CD4-positive, alpha-beta T cell treated with Interleukin-1 beta for 1 hour (primary cell): ENCODE measurements at regions not wholly inside any gene's neighbourhood (a gene's known extent, or its start where the extent isn't known, plus 50 kb on each side); places are given as distances from the start of the nearest gene placed in this dataset.

Source experiments
- DNase-seq, 2 donors: peaks; one replicate each; pipeline ENCODE4 v3.0.0-alpha.2; 2020 to 2022

DNA sequence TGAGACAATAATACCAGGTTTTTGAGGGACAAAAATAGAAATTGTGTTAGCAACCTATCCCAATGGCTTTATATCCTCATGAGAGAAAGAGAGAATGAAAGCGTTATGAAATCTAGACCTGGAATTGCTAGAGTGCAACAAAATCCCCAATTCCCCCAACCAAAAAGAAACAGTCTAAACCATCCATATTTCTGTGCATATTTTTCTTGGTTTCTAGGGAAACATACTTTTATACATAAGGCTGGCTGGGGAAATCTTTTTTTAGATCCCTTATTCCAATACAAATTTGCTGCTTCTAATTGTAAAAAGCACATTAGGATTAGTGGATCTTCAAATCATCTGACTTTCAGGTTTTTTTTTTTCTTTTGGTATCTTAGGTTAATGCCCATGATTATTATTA, 277.0 kb upstream of the SEMA3A start:
- DNase-seq = no peak

DNA sequence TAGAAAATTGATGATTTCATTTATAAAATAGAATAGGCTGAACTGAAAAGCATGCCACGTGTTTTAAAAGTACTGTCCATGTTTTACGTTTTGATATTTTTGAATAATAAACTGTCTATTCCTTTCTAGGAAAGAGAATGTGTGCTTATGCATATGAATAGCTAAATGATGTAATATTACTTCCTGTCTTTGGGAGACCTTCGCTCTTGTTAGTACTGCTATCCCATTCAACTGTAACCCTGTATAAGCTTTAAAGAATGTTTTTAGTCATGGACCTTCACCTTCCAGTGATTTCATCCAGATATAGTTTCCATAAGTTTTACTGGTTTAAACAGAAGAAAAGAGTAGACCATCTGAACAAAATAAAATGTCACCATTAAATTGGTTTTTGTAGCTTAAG, 274.4 kb upstream of the SEMA3A start:
- DNase-seq = no peak

DNA sequence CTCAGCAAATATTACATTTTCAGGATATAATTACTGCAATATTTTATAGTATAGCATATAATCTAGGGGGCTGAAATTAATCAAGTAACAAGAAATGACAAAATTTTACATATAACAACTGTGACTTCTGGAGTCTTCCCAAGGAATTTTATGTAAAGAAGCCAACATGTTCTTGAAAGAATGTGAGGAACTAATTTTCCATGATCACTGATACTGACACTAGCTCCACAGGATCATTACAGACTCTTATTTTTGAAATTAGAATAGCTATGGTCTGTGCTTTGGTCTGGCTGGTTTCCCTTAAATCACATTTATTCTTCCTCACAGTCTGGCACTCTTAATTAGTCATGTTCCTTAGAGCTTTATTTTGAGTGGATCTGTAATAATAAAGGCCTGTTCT, 267.7 kb upstream of the SEMA3A start:
- DNase-seq = no peak

DNA sequence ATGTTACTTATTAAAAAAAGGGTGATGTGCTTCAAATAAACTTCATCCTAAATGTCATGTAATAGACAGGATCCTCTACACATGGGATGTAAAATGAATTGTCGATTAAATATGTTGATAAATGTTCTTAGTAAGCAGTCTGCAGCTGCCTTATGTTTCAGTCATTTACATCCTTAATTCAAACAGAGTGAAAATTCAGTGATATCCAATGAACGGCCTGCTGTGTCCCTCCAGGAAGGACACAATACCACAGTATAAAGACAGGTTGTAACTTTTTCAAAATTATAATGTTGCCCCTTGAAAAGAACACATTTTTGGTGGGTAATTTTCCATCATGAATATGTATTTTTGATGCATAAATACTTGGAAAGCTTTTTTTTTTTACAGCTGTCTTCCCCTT, 266.5 kb upstream of the SEMA3A start:
- no peak for DNase-seq

DNA sequence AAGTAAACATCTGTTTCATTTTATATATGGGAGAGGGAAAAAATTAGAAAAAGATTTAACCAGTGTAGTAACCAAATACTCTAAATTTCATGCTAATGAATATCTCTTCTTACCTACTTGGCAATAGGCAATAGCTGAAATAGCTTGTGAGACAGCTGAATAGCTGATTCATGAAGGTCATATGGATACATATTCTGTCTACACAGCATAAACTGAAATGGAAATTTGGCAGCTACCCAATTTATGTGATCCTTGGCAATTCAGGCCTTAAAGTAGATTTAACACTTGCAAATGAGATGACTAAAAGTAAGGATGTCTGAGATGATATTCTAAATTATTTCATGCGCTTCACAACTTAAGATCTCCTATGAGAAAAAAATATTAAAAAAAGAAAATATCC, 261.2 kb upstream of the SEMA3A start:
- no peak for DNase-seq

DNA sequence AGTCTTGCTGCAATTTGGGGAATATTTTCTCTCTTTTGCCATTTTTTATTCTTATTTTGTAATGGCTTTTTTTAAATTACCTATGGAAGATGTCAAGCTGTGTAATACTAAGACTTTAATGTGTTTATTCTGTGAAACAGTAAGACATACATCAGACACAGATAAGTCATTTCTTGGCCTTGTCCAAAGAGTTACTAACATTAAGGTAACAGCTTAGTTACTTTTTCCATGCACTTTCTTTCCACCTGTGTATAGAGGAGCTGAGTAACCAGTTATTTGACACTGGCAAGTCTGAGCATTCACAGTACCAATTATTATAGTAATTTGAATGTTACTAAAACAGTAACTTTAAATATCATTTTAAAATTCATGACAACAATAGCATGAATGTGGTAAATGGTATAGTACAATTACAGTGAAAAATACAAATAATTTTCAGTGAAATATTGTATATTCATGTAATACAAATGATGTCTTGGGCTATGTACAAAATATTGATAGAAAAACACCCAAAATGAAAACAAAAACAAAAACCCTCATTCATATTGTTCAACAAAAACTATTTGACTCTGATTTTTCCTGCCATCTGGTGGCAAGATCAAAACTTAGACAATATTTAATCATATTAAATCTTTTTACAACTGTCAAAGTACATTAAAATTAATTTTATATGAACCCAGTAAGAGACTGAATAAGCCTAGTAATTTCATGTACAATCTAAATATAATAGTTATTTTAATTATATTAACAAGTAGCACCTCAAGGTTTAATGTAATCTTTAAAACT, 259.8 kb upstream of the SEMA3A start:
- no peak for DNase-seq

DNA sequence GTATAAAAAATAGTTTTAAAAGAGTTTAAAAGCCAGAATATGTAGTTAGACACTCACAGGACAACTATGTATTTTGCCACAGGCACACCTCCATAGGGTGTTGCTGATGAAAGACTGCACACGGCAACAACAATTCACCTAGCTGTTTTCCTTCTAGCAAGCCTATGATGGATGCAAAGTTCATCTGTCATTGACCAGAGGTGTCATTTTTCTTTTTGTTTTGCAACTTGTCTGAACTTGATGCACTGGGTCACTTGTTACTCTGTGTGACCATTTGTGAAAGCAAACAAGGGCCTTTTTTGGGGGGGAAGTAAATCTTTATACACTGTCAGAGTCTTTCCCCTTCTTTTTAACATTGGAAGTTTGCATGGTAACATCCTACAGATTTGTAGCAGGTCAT, 258.0 kb upstream of the SEMA3A start:
- no peak for DNase-seq

DNA sequence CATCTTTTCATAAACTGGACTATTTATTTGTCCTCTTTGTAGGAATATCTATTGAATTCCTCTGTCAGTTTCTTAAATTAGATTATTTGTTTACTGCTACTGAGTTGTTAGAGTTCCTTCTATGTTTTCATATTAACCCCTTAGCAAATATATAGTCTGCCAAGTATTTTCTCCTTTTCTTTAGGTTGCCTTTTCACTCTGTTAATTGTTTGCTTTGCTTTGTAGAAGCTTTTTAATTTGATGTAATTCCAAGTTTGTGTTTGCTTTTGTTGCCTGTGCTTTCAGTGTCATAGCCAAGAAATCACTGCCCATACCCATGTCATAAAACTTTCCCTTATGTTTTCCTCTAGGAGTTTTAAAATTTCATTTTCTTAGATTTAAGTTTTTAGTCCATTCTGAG, 256.2 kb upstream of the SEMA3A start:
- no peak for DNase-seq

DNA sequence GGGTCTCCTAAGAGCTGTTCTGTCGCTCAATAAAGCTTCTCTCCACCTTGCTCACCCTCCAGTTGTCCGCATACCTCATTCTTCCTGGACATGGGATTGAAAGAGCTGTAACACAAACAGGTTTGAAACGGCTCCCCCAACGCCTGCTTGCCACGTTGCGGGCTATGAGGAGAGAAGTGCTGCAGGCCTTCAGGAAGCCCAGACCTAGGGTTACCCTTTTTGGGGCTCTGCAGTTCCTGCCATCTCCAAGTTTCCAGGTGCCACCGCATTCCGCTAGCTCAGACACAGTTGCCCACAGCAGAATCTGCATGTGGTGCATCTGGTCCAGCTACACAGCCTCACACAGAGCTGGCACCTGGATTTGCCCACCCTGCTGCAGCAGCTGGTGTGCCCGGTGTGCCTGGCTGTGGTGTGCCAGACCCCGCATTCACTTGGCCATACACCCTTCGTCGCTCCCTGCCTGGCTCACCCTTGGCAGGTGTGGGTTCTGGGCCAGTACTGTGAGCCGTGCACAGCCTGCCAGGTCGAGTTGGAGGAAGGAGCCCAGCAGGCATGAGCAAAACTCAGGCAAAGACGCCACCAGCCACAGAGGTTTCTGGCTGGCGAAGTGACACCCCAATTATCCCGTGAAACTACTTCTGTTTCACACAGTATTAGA, 253.2 kb upstream of the SEMA3A start:
- DNase-seq = no peak

DNA sequence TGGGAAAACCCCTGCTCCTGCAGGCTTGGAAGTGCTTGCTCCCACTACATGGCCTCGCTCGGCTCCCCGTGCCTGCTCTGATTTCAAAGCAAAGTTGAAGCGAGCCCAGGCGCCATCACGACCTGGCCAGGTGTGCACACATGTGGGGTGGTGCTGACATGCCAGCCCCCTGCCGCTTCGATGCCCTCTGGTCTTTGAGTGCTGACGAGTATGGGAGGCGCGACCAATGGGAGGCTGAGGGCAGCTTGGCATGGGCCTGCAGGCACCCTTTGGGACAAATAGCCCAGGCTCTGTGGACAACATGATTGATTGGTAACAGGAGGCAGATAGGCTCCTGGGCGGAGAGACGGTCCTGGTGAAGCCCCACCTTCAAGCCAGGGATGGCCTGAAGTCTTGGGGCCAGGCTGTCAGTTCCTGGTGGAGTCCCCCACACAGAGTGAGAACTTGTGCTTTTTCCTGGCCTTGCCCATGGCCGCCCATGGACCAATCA, 252.4 kb upstream of the SEMA3A start:
- DNase-seq = no peak

DNA sequence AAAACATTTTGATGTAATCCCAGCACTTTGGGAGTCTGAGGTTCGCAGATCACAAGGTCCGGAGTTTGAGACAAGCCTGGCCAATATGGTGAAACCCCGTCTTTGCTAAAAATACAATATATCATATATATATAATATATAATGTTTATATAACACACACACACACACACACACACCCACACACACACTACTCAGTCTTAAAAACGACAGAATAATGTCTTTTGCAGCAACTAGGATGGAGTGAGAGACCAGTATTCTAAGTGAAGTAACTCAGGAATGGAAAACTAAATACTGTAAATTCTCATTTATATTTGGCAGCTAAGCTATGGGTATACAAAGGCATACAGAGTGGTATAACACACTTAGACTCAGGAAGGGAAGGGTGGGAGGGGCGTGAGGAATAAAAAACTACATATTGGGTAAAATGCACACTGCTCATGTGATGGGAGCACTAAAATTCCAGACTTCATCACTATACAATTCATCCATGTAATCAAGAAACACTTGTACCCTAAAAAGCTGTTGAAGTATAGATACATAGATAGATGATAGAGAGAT, 231.2 kb upstream of the SEMA3A start:
- DNase-seq = no peak

DNA sequence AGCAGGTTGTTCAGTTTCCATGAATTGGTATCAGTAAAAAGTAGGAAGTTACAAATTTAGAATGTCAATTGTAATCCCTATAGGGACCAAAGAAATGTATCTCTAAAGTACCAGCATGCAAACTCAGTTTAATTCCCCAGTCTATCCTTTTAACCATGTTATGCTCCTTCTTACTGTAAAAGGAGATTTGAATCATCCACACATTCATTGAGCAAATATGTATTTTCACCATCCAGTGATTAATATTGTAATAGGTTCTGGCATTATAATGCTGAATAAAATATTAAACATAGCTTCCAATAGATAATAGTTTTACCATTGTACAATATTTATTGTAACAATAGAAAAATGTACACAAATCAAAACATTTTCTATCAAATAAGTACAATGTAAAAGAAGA, 228.2 kb upstream of the SEMA3A start:
- no peak for DNase-seq

DNA sequence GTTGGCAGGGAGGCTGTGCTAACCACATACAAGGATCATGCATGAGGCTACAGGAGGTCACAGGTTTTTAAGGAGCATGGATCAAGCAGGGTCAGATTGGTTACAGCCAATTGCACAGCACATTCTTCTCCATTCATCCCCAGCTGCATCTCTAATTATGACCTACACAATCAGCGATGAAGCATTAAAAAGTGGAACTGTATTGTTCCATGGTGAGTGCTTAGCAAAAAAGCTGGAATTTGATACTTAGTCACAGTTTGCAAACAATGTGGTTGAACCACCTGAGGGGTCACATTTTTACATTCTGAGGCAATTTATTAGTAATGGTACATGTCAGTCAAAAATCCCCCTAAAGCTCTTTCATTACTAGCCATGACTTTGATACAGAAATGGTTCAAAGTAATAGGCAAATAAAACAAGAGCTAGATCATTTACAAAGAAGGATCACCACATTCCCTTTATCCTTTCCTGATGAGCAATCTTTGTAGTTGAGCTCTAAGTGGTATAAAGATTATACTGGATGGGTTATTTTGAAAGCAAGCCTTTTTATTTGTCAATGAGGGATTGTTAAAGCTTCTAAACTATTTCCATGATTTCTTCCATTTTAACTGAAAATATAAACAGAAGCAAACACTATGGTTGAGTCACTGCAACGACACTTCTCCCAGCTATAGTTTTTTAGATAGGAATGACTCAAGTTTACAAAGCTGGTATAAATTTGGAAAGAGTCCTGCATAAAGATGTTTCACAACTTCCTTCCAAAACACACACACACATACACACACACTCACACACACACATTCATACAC, 217.8 kb upstream of the SEMA3A start:
- DNase-seq = no peak

DNA sequence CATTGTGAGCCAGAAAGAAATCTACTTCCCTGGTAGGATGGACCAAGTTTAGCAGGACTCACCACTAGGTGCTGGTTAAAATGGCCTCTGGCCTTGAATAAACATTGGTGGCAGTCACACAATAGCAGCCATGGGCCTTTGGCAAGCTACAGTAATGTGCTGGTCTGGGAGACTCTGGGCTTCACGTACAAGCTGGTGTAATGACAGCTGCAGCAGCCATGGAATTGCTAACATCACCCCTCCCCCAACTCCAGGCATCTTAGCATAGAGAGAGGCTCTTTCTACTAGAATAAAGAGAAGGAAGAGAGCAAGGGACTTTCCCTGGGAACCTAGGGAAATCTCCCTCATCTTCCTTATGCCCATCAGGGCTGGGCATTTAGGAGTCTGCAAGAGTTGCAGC, 205.1 kb upstream of the SEMA3A start:
- DNase-seq = no peak

DNA sequence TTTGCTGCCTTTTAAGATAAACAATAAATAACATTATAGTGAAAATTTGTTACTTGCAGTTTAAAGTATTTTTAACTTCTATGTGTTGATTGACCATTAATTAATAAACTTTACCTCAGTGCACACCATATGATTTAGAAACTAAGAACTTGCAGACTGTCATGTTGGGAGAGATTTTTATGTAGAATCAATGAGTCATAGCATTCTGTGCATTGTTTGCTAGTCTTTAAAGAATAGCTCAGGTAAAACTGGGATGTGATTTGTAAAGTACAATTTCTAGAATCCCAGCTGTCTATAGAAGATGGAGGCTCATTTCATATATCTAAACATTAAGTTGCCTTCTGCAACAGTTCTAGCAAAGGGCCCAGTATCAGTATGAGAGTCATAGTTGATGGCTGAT, 199.6 kb upstream of the SEMA3A start:
- no peak for DNase-seq

DNA sequence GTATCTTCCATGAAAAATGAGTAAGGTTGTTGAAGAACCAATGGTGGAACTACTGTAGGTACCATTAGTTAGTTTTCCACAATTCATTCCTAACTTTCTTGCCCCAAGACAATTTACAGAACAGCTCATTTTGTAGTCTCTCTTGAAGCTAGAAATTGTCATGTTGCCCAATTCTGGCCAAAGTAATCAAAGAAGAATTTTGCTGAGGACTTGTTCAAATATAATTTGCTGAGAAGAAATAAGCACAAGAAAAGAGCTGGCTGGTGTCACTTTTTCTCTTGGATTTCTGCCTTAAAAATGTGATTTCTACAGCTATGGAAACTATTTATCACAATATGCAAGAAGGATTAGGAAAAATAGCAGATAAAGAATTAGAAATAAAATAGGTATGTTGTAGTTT, 199.2 kb upstream of the SEMA3A start:
- no peak for DNase-seq

DNA sequence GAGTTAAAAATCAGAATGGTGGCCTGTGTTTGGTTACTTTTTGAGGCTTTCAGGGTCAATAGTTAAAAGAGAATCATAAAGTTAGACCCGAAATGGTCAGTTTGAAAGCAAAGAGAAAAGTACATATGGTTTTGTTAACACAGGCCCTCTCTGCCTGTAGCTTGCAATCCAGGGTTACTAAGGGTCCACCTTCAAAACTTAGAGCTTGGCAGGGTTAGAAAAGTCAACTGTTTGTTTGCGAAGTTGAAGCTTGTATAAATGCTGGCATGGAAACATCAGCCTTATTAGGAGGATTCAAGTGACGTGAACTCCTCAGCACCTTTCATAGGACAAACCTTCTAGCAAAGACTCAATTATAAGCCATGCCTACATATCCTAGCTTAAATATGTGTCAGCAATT, 196.3 kb upstream of the SEMA3A start:
- no peak for DNase-seq

DNA sequence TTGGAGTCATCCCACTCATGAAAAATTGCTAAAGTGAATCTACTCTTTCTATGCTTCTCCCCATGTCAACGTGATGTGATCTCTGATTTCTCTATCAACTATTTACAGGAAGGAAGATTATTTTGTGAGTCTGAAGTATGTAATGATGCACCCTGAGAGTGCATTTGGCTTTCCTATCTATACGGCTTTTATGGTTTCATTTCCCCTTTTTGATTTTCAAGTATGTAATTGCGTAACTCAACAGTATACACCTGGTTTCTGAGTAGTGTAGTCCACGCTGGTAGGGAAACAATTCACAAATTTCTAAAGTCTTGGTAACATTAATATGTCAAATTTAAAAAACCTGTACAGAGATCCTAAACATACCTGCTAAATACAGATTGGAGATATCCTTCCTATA, 194.7 kb upstream of the SEMA3A start:
- DNase-seq = no peak

DNA sequence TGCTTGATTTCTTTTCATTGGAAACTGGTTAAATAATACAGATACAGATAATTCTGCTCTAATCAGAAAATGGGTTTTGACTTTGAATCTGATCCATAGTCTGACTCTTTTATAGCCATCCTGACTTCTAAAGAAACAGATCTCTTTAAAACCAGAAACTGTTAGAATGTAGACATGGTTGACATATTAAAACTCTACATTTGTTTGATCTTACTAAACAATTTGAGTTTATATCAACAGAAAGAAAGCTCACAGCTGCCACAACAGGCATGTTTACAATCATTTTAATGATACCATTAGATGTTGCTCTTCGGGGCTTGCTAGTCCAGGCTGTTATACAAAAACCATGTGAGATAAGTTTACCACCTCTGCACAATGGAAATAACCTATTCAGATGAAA, 193.0 kb upstream of the SEMA3A start:
- no peak for DNase-seq

DNA sequence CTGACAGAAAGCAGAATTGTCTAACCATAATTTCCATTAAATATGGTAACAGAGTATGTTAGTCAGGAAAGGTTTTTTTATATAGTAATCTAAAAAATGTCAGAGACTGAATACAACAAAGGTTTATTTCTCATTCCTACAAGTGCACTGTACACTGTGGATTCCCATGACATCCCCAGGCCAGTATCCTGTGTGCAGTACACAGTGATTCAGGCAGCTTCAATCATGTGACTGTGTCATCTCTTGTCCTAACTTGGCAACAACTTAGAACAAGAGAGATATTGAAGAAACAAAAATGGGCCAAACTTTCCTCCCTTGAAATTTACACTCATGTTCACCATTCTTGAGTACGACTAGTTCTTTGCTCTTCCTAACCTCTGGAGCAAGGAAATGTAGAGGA, 189.8 kb upstream of the SEMA3A start:
- no peak for DNase-seq

DNA sequence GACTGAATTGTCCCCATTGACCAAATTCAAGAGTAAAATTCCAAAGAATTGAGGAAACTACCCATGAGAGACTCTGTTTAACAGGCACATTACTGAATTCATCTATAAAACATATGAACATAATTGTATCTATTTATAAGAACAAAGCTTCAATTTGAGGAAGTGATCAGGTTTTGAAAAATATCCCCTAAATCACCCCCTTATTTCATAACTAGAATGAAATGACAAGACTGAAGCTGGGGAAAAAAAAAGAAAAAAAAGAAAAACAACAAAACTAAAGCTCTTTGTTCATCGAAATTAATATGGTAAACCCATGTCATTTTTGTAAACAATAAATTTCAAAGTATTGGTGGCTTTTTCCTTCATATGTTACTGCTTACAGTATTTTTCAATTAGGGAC, 184.9 kb upstream of the SEMA3A start:
- DNase-seq = no peak

DNA sequence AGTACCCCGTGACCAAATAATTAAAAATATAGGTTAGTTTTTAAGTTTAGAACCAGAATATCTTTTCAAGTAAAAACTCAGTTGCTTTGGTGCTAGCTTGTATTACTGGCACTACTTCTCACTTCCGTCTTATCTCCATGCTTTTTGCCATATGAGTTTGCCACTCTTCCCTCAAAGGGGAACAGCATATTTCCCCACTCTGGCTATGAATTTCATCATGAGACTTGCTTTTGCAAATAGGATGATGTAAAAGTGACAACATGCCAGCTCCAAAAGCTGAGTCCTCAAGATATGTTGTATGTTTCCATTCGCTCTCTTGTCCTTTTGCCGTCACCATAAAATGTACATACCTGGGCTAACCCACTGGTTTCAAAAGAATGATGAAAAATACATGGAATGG, 178.1 kb upstream of the SEMA3A start:
- DNase-seq = no peak

DNA sequence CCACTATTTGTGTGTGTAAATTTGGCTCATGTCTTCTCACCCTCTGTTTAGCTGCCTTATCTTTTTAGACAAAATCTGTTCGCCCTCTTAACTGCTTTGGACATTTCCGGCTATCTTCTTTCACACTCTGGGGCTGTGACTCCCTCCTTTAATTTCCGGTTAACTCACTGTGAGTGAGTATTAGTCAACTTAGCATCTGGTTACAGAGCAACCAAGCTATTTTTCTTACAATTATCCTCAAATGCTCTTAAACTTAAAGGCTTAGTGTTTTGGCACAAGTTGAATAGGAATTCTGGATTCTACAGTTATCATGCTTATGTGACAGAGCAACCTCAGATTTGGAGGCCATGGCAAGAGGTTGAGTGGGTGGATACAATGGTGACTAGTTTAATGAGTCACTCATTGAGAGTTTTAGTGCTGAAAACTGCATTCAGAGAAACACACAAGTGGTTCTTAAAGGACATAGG, 177.6 kb upstream of the SEMA3A start:
- DNase-seq = no peak
